HG02763 (cell line): ENCODE measurements at regions not wholly inside any gene's neighbourhood (a gene's known extent, or its start where the extent isn't known, plus 50 kb on each side); places are given as distances from the start of the nearest gene placed in this dataset.
A peak's percentile ranks its signal among the peaks of the same experiment; 100 is the strongest.
"Not testable (repeated sequence)": the region's sequence is repeated elsewhere in the genome, so short reads cannot be mapped to it uniquely, and the experiment has no call there.

Experiments
- ATAC-seq: cut with Tn5 transposase; IDR thresholded peaks from one replicate; pipeline ENCODE4 v1.9.1; 2021; ENCODE audit warnings: mild to moderate bottlenecking, moderate library complexity; ENCODE audit not compliant: unreplicated experiment

DNA sequence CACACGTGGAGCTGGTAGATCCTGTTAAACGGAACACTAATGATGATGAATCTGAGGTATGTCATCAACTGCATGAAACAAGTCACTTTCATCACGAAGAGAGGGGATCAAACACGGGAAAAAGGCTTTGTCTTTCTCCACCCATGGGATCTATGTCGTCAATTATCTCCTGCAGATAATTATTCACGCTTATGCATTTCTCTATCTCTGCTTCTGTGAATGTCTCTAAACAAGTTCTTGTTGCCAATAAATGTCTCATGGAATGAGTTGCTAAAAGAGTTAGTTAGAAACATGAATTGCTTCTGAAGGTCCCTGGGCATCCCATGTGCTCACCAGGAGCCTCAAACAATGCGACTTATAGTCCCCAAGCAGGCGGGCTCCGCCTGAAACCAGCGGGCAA lies 1228.2 kb upstream of the TMEM132C start:
- no peak for ATAC-seq

GRCh38 chr12:127041985-127042625 lies 1224.9 kb upstream of the TMEM132C start:
- peak; percentile 89 for ATAC-seq

- ATAC-seq, result no peak
Observed at GRCh38 chr12:127043731-127044130, 1223.2 kb upstream of the TMEM132C start.

DNA sequence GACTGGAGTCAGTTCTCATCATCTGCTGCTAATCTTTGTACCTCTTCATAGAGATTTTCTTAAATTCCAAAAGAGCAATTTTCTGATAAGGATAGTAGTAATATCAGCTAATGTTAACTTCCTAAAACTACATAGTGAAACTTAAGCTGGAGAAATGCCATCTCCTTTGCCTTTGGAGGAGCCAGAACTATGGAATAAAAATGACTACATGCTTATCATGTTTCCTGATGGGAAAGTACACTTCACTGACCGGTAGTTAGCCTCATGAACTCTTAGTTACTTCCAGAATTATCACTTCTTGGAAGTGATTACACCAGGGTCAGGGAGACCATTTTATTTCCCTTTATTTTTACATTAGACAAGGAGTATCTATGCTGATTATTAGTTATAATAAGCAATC lies 1222.1 kb upstream of the TMEM132C start:
- no peak for ATAC-seq

GRCh38 chr12:127046467-127046866 lies 1220.5 kb upstream of the TMEM132C start:
- ATAC-seq, result no peak

- no peak for ATAC-seq
Observed at GRCh38 chr12:127048057-127048456, 1218.9 kb upstream of the TMEM132C start.

GRCh38 chr12:127048525-127048924 lies 1218.4 kb upstream of the TMEM132C start:
- not testable (repeated sequence) for ATAC-seq

GRCh38 chr12:127051139-127051538 lies 1215.8 kb upstream of the TMEM132C start:
- ATAC-seq, result no peak

DNA sequence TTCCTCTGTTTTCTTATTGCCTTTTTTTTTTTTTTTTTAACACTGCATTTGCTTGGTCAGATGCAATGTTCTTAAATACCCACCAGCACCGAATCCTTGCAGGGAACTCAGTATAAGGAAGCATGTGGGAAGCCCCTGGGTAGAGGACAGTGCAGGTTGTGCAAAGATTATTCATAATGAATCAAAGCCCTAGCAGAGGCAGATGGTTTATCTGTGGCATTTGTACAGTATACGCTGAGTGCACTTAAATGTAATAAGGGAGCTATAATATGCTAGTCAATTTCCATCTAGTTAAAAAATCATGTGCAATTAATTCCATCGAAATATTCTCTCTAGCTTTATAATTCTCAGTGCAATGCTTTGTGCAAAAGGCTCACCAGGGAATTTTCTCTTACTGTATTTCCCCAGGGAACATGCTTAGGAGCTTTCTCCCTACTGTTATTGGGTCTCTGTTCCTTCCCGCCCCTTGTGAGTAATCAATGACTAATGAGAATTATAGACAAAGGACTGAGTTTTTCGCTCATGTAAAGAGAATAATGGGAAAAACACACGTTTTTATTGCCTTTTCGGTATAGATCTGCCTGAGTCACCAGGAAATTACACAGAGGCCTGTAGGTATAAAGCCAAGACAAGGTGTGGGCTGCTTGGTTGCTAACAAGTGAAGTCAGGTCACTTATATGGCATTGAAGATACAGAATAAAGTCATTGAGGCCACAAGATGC lies 1214.3 kb upstream of the TMEM132C start:
- no peak for ATAC-seq

- ATAC-seq, result no peak
Observed at GRCh38 chr12:127054531-127054930, 1212.4 kb upstream of the TMEM132C start.

DNA sequence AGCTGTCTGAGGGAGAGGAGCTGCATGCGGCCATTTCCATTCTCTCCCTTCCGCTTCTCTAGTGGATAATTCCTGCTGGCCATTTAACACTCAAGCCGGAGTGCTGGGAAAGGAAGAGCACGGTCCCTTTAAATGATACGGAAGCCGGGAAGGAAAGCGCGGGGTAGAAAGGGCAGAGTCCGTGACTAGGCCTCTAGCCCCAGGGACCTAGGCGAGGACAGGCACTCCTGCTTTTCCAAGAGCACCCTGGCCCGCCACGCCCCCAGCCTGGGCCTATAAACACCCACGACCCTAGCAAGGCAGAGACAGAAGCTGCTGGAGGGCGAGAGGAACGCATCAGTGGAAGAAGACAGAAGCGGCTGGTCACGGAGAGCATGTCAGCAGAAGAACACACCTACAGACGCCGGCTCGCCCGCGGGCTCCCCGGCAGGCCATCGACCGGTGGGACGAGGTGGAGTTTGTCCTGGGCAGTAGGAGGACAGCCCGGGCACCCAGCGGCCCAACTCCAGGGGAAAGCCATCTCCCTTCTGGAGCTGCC lies 1206.6 kb upstream of the TMEM132C start:
- ATAC-seq, result no peak

- ATAC-seq, result no peak
Observed at GRCh38 chr12:127060933-127061332, 1206.0 kb upstream of the TMEM132C start.

DNA sequence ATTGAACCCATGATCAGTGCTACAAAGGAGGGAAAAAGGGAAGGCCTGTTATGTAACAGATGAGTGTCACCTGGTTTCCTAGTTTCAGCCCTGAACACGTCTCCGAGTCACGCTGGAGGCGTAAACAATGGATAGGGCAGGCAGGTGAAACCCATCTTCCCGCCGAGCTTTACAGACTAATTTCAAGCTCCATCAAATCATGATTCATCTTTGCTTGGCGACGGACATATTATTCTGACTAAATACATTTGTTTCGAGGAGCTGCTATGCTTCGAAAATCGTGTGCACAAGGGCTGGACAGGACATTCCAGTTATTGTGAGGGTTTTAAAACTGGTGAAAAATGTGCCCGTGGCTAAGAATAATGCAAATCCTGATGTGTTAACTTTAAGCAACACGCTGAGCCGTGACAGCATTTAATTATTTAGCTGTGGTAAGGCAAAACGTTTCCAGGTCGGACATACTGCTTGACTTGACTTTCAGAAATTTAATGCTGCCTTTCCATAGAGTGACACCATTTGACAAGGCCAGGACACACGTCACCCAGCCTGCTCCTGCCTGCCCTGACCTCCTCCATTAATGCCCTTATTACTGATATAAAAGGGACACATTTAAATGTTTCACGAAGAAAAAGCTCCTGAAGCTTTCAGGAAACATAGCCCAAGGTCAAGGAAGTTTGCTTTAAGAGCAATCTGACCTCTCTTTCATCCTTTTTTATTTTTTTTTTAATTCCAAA lies 1203.5 kb upstream of the TMEM132C start:
- ATAC-seq, result no peak

DNA sequence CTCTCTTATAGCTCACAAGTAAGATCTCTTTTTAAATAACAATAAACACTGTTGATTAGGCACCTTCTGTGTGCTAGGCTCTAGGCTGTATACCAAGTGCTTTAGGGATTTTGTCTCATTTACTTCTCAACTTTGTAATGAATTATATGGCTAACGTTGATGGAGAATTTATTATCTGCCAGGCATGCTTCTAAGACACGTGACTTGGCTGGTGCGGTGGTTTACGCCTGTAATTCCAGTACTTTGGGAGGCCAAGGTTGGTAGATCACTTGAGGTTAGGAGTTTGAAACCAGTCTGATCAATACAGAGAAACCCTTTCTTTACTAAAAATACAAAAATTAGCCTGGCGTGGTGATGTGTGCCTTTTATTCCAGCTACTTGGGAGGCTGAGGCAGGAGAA lies 1202.8 kb upstream of the TMEM132C start:
- no peak for ATAC-seq

DNA sequence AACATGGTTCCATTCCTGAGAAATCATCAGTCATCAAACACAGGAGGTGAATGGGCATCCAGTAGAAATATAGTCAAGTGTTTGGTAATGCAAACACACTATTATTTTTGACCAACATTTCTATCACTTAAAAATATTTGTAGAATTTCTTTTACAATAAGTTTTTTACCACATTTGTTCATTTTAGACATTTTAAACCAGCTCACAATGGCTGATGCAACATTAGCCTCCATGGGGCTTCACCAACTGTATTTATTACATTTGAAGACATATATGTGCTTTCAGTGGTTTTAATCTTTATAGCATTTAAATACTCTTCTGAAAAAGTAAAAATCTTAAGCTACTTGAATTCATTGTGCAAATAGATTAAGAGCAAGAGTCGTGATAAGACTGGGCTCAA lies 1201.4 kb upstream of the TMEM132C start:
- no peak for ATAC-seq

- no peak for ATAC-seq
Observed at GRCh38 chr12:127070515-127071157, 1196.3 kb upstream of the TMEM132C start.

- no peak for ATAC-seq
Observed at GRCh38 chr12:127074161-127074560, 1192.8 kb upstream of the TMEM132C start.

DNA sequence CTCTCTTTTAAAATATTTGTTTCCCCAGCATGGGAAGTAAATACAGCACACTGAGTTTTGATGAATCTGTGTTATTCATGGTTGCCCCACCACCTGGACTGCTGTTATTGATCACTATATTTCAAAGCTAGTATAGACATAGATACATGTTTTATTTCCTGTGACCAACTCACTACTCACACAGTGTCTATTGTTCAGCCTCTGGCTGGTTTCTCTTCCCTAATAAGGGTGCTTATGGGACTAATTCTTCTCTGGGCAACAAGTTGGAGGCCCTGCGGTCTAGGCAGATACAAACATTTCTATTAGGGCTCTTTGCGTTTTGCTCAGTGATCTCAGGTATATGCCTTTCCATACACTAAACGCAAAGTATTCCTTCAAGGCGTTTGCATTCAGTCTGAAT lies 1191.0 kb upstream of the TMEM132C start:
- no peak for ATAC-seq

DNA sequence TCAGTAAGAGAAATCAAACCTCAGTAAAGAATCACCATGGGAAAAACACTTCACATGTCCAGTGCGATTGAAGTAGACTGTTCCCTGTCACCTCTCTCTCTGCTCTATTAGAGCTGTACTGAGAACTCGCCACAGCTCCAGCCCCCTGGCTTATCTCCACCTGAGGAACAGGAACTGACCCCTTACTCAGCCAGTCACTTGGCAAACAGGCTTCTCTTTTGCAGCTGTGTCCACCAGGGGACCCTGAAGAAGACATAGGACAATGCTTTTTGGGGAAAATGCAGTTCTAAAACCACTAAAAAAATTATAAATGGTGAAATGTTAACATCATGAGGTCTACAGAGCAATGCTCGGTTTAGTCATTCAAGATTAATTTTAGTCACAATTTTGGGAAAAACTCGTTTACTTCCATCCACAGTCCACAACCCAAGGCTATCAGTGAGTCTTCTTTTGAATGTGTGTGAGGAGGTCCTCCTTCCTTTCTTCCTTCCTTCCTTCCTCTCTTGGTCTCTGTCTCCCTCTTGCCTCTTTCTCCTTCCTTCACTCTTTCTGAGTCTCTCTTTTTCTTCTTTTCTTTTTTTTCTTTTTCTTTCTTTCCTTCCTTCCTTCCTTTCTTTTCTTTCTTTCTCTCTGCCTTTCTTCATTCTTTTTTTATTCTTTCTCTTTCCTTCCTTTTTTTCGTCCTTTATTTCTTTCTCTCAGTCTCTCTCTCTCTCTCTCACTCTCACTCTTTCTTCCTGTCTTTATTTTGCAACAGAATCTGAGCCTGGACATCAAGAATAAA lies 1189.5 kb upstream of the TMEM132C start:
- no peak for ATAC-seq

DNA sequence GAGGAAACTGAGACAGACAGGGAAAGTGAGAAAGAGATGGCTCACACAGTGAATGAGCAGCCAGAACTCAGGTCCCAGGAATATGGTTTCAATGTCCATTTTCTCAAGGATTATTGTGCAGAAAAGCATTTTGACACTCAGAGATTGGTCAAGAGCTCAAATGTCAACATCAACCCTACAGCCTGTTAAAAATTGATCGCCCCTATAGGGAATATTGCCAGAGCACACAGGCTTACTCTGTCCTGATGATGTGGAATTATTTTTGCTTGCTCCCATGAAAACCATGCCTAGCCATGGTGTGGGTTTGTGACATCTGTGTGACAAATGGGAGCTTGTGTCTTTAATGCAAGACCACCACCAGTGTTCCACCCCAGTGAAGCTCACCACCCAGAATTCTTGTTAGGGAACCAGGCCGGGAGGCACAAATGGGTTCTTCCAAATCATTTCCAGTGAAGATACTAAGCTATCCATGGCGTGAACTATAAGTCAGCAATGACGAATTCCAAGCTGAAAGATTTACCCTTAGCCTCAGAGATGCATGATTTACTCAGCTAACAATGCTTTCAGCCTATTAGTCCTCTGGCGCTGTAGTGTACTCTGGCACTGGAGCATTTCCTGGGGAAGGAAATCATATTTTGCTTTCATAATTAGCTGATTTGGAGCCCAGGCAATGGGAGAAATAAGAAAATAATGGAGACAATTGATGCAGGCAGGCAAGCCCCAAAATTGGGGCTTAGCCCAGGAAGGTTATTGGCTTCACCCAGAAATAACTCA lies 1188.2 kb upstream of the TMEM132C start:
- ATAC-seq, result no peak
